Stimulated activated memory B cell treated with anti-CD40 and anti-IgM and Interleukin-4, amounts not matched to agents 10 μg/mL and 1 μg/mL and 100 μg/mL, for 72 hours (primary cell): ENCODE measurements at regions not wholly inside any gene's neighbourhood (a gene's known extent, or its start where the extent isn't known, plus 50 kb on each side); places are given as distances from the start of the nearest gene placed in this dataset.

ENCODE experiments used
- ATAC-seq: fragments of 150-1000 bp; cut with Tn5 transposase; 2 replicates; pipeline ENCODE4 v1.10.0; 2021
- H3K27ac Mint-ChIP-seq: one replicate; pipeline ENCODE4 v1.8.0; 2022; ENCODE audit warnings: mild to moderate bottlenecking, mixed read lengths
- H3K27me3 Mint-ChIP-seq: one replicate; pipeline ENCODE4 v1.8.0; 2022; ENCODE audit warnings: mixed read lengths
- H3K36me3 Mint-ChIP-seq: one replicate; pipeline ENCODE4 v1.8.0; 2022; ENCODE audit warnings: mixed read lengths
- H3K4me1 Mint-ChIP-seq: one replicate; pipeline ENCODE4 v1.8.0; 2022; ENCODE audit warnings: mixed read lengths
- H3K4me3 Mint-ChIP-seq: one replicate; pipeline ENCODE4 v1.8.0; 2022; ENCODE audit warnings: mild to moderate bottlenecking, moderate library complexity, mixed read lengths
- H3K9me3 Mint-ChIP-seq: one replicate; pipeline ENCODE4 v1.8.0; 2022; ENCODE audit warnings: mixed read lengths

DNA sequence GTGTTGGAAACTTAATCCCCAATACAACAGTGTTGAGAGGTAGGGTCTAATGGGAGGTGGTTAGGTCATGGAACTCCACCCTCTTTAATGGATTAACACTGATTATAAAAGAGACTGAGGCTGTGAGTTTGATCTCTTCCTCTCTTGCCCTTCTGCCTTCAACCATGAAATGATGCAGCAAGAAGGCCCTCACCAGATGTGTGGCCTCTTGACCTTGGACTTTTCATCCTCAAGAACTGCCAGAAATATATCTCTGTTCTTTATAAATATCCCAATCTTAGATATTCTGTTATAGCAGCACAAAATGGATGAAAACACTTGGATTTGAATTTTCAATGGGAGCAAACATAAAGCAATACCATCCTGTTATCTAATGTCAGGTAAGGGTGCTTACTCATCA, 67.6 kb downstream of the NMUR2 start:
- Mint-ChIP-seq H3K27me3 (no peaks in the 10 kb centered on the region), H3K9me3 (no peaks in the 10 kb centered on the region), H3K27ac (no peak overlapping the region), H3K4me3 (no peak overlapping the region), H3K4me1 (no peaks in the 10 kb centered on the region), H3K36me3 (no peaks in the 10 kb centered on the region)
- ATAC-seq = no peak

DNA sequence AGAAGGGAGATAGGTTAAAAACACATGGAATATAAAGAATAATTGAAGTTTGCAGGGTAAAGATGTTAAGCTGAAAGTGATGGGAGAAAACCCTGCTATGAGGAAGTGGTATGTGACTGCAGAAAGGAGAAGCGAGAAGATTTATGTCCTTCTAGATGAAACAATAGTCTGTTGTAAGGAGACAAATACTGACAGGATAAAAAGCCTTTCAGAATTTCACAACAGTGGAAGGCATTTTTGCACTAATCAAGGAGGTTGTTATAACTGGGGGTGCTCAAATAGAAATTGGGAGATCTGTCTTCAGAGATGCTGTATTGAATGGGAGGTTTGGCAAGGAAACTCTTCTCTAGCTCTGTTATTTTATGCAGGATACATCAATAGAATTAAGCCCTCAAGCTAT, 69.6 kb downstream of the NMUR2 start:
- no peaks in the 10 kb centered on the region for H3K27me3 Mint-ChIP-seq
- ATAC-seq = no peak
- H3K27ac Mint-ChIP-seq = no peak overlapping the region
- H3K4me1 Mint-ChIP-seq = no peaks in the 10 kb centered on the region
- H3K36me3 Mint-ChIP-seq = no peaks in the 10 kb centered on the region
- H3K4me3 Mint-ChIP-seq = no peak overlapping the region
- no peaks in the 10 kb centered on the region for H3K9me3 Mint-ChIP-seq

DNA sequence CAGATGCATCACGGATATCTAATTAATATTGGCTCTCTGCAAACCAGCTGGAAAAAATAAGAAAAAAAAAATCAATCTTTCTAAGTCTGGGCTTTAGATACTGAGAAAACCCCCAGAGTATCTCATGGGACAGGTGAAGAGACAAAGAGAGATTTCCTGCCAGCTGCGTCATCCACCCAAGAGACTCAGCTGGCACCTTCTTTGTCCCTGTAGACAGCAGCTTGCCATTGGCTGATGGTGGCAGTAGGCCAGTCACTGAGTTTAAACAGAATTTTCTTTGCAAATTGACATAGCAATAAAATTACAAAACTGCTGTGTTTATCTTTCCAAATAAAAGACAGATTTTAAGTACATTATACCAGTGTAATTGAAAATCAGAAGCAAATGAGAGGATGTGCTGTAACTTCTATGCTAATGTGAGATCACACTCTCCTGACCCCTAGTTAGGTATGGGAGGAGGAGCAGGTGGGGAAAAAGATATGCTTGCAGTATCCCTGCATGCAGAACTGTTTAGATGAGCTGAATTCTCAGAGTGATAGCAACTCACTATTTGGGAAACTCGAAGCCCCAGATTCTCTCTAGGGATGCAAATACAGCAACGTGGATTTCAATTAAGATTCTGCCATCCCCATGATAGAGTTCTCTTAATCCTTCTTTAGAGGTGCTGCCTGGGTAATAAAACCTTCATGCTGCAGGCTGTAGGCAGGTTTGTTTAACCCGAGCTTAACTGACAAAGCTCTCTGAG, 72.2 kb downstream of the NMUR2 start:
- Mint-ChIP-seq H3K4me1 (no peaks in the 10 kb centered on the region), H3K4me3 (no peak overlapping the region), H3K9me3 (no peaks in the 10 kb centered on the region), H3K27ac (no peak overlapping the region), H3K36me3 (no peaks in the 10 kb centered on the region), H3K27me3 (peaks cover 16% of the 10 kb centered on the region)
- no peak for ATAC-seq

DNA sequence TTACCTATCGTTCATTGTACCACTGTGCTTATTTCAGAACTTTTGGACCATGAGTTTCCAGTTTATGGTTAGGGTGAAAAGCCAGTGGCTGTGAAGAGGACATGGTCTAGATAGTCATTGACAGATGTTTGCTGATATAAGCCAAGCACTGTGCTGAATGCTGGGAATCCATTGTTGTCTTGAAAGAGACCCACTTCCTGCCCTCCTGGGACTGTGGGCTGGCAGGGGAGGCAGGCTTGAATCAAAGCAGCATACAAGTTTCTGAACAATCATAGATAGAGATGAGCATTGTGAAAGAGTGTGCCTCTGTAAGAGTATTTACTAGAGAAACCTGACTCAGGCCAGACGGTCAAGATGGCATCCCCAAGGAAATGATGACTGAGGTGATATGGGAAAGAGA, 73.4 kb downstream of the NMUR2 start:
- H3K36me3 Mint-ChIP-seq = no peaks in the 10 kb centered on the region
- H3K9me3 Mint-ChIP-seq = peaks cover 3% of the 10 kb centered on the region
- no peak overlapping the region for H3K27ac Mint-ChIP-seq
- ATAC-seq = no peak
- no peak overlapping the region for H3K4me3 Mint-ChIP-seq
- peaks cover 20% of the 10 kb centered on the region for H3K27me3 Mint-ChIP-seq
- no peaks in the 10 kb centered on the region for H3K4me1 Mint-ChIP-seq

DNA sequence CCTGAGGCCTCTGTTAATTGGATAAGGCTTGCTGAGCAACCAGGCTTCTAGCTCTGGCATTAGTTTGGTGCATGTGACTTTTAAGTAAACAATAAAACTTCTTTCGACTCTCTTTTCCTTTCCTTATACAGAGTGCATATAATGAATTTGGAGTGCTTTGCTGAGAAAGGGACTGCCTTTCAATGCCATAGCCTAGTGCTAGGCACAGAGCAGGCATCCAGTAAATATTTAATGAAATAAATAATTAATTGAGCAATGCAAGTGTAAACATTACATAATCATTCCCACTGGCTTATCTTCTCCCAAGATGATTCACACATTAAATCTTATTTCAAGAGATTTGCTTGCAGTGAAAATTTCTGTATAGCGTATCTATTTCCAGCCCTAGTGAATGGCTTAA, 74.1 kb downstream of the NMUR2 start:
- Mint-ChIP-seq H3K9me3 (peaks cover 5% of the 10 kb centered on the region), H3K27me3 (peaks cover 27% of the 10 kb centered on the region), H3K36me3 (no peaks in the 10 kb centered on the region), H3K4me1 (no peaks in the 10 kb centered on the region), H3K4me3 (no peak overlapping the region), H3K27ac (no peak overlapping the region)
- ATAC-seq = no peak

DNA sequence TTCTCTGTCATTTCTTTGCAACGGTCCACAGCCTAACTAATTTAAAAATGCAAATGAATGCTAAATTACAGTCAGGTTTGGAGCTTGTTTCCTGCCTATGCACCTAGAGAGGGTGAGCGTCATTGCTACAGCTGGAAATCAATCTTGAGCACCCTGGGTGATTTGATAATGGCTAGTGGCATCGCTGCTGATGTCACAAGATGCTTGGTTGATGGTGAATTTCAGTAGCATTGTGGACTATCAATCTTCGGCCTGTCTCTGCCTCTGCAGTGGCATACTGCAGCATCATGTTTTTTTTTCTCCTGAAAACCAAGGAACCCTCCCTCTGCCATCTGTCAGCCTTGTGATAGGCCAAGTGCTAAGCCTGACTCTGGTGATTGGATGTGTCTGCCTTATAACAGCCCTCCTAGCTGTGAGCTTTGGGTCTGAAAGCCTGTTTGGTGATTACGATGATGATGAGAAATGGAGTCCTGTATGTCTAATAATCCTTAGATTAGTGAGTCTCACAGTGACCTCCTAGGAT, 75.3 kb downstream of the NMUR2 start:
- H3K9me3 Mint-ChIP-seq = peaks cover 6% of the 10 kb centered on the region
- H3K27me3 Mint-ChIP-seq = peaks cover 29% of the 10 kb centered on the region
- no peak overlapping the region for H3K27ac Mint-ChIP-seq
- no peak overlapping the region for H3K4me3 Mint-ChIP-seq
- H3K4me1 Mint-ChIP-seq = no peaks in the 10 kb centered on the region
- no peak for ATAC-seq
- no peaks in the 10 kb centered on the region for H3K36me3 Mint-ChIP-seq

DNA sequence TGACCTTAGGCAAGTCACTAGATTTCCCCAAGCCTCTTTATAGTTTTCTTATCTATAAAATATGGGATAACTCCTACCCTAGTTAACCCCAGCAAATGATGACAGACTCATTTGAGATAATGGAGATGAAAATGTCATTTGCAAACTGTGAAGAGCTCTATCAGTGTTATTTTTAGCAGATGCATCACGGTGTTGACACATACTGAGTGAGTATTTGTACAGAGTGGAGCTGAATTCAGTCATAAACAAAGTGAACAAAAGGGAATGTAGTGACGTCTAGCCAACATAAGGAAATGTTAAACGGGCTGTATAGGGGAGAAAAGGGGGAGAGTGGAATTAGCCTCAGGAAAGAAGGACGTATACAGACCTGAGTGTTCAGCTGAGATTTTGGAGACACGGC, 75.9 kb downstream of the NMUR2 start:
- Mint-ChIP-seq H3K4me1 (no peaks in the 10 kb centered on the region), H3K27ac (no peak overlapping the region), H3K27me3 (peaks cover 29% of the 10 kb centered on the region), H3K36me3 (no peaks in the 10 kb centered on the region), H3K4me3 (no peak overlapping the region), H3K9me3 (peaks cover 8% of the 10 kb centered on the region)
- no peak for ATAC-seq

DNA sequence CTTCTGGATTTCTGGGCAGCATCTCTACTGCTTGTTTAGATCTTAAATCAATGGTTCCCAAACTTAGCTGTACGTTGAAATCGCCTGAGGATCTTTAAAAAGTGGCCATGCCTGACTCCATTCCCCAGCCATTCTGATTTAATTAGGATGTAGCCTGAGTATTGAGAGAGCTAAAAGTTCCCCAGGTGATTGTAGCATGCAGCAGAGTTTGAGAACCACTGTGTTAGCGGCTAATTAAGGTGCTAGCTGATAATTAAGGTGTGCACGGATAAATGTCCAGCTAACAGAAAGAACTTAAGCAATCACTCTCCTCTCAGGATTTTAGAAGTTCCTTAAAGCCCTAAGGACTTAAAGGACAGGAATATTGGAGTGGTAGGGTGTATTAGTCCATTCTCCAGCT, 89.1 kb downstream of the NMUR2 start:
- Mint-ChIP-seq H3K9me3 (no peaks in the 10 kb centered on the region), H3K27ac (no peak overlapping the region), H3K4me1 (no peaks in the 10 kb centered on the region), H3K36me3 (no peaks in the 10 kb centered on the region), H3K27me3 (peaks cover 33% of the 10 kb centered on the region), H3K4me3 (no peak overlapping the region)
- ATAC-seq = no peak

DNA sequence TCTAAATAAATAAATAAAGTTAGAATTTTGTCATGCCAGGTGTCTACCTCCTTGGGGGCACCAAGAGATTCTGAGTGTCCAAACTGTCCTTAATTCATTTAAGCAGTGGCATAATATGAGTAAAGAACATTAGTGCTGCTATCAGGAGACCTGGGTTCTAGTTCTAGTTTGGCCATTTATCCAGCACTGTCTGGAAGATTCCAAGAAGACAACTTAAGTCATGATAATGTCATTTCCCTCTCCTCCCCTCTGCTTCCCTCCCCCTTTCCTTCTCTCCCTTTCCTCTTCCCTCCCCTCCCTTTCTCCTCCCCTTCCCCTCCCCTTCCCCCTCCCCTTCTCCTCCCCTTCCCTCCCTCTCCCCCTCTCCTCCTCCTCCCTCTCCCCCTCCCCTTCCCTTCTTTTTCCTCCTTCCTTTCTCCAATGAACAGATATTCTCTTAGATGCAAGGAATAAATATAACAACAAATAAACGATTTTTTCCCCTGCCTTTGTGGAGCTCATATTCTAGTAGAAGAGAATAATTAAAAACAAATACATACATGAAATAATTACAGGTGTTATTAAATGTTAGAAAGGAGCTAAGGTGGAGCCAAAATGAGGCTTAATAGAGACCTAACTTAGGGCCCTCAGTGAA, 90.8 kb downstream of the NMUR2 start:
- Mint-ChIP-seq H3K27me3 (peaks cover 36% of the 10 kb centered on the region), H3K4me3 (no peak overlapping the region), H3K27ac (no peak overlapping the region), H3K36me3 (no peaks in the 10 kb centered on the region), H3K9me3 (no peaks in the 10 kb centered on the region), H3K4me1 (no peaks in the 10 kb centered on the region)
- ATAC-seq = no peak

DNA sequence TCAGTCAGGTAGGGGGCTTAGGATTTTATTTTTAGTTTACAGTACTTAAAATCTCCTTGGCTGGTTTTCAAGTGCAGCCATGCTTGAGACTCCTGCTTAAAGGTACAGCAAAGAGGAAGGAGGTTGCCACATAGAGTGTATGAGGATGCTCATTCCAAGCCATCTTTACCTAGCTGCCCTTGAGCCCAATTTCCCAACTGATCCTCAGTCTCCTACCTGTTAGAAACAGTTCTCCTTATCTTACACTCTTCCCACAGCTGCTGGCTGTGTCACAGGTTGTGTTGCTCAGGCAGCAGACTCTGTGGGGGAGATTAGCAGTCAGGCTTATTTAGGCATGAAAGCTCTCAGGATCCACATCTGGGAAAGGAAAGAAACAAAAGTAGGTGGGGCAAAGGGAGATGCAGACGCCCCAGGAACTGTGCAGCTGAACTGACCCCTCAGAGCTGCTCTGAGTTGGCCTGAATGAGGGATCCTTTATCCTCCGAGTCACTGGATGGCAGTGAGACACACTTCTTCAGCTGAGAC, 95.1 kb downstream of the NMUR2 start:
- Mint-ChIP-seq H3K36me3 (no peaks in the 10 kb centered on the region), H3K27ac (no peak overlapping the region), H3K4me1 (no peaks in the 10 kb centered on the region), H3K9me3 (no peaks in the 10 kb centered on the region), H3K4me3 (no peak overlapping the region), H3K27me3 (peaks cover 26% of the 10 kb centered on the region)
- peak; percentile 8 for ATAC-seq

DNA sequence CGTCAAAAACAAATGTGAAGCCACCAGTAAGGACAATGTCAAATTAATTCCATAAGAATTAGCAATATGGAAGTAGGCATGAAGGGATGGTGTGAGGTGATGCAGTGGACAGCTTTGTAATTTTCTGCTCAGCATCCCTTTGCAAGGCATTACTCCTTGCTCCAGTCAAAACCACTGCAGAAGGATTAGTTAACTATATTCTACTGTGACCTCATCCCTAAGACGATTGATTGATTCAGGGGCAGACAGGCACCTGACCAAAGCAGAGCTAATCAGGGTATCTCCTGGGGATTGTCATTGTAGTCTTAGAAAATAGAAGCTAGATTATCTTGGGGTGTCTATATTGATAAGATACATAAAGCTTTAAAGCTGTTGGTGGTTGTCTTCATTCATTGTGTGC, 98.7 kb downstream of the NMUR2 start:
- H3K9me3 Mint-ChIP-seq = no peaks in the 10 kb centered on the region
- no peak for ATAC-seq
- no peaks in the 10 kb centered on the region for H3K36me3 Mint-ChIP-seq
- peaks cover 17% of the 10 kb centered on the region for H3K27me3 Mint-ChIP-seq
- H3K4me3 Mint-ChIP-seq = no peak overlapping the region
- no peaks in the 10 kb centered on the region for H3K4me1 Mint-ChIP-seq
- no peak overlapping the region for H3K27ac Mint-ChIP-seq

DNA sequence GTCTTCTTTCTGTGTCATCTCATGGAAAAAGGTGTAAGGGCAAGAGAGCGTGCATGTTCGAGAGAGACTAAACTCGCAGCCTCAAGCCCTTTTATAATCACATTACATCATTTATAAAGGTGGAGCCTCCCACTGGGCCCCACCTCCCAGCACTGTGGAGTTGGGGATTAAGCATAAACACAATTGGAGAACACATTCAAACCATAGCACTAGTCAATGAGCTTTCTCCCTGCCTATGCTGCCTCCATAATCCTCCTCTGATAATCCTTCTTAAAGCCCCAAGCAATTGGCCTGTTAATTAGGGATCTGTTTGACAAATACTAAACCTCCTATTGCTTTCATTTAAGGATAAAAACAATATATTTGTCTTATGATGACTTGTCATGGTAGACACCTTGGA, 99.6 kb downstream of the NMUR2 start:
- H3K9me3 Mint-ChIP-seq = no peaks in the 10 kb centered on the region
- H3K4me1 Mint-ChIP-seq = no peaks in the 10 kb centered on the region
- H3K27ac Mint-ChIP-seq = no peak overlapping the region
- no peaks in the 10 kb centered on the region for H3K36me3 Mint-ChIP-seq
- no peak overlapping the region for H3K4me3 Mint-ChIP-seq
- ATAC-seq = no peak
- peaks cover 9% of the 10 kb centered on the region for H3K27me3 Mint-ChIP-seq

DNA sequence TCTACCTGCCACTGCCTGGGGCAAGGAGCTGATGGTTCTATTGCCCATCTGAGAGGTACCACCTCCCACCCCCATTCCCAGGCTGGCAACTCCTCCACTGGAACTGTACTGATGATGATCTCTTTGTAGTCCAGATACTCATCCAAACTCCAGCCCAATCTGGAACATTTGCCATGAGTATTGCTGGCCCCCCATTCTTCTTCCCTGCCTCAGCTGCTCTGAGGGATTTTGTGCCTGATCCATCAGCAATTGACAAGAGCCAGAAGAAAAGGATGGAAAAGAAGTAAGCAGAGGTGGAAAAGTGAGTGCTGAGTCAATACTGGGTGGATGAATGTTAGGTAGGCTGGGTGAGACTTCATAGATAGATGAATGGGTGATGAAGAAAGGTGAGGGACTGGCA, 101.2 kb downstream of the NMUR2 start:
- H3K27me3 Mint-ChIP-seq = peaks cover 9% of the 10 kb centered on the region
- H3K4me1 Mint-ChIP-seq = no peaks in the 10 kb centered on the region
- H3K4me3 Mint-ChIP-seq = no peak overlapping the region
- no peak for ATAC-seq
- no peaks in the 10 kb centered on the region for H3K9me3 Mint-ChIP-seq
- no peaks in the 10 kb centered on the region for H3K36me3 Mint-ChIP-seq
- no peak overlapping the region for H3K27ac Mint-ChIP-seq

DNA sequence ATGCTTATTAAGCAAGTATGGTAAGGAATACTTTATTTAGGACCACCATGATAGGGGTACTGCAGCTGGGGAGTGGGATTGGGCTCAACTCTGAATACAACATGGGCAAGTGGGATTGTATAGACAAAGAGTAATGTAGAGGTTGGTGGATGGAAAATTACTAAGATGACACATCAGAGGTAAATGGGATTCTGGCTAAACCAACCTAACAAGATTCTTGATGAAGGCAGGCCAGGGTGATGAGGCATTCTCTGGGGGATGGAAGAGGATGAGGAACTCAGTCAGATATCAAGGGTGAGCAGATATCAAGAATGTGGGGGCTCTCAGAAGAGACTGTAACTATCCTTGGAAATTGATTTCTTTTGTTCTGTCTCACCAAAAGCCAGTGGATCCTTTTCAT, 107.2 kb downstream of the NMUR2 start:
- no peaks in the 10 kb centered on the region for H3K27me3 Mint-ChIP-seq

DNA sequence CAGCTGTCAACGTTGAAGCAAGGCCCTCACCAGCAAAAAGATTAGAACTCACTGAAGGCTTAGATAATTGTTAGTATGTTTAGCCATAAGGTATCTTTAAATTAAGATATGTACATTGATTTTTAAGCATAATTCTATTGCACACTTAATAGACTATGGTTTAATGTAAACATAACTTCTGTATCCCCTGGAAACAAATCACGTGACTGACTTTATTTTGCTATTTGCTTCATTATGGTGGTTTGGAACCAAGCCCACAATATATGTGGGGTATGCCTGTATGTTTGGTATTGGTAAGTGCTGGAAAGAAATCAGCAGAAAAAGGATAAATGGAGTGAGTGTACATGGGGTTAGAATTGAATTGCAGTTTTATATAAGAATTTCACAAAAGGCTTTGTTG, 111.9 kb downstream of the NMUR2 start:
- H3K36me3 Mint-ChIP-seq = no peaks in the 10 kb centered on the region
- peaks cover 9% of the 10 kb centered on the region for H3K27me3 Mint-ChIP-seq
- no peaks in the 10 kb centered on the region for H3K4me1 Mint-ChIP-seq
- no peaks in the 10 kb centered on the region for H3K9me3 Mint-ChIP-seq
- H3K27ac Mint-ChIP-seq = no peak overlapping the region
- H3K4me3 Mint-ChIP-seq = no peak overlapping the region
- no peak for ATAC-seq

More for the DNA sequence above, 107.2 kb downstream of the NMUR2 start:
- no peaks in the 10 kb centered on the region for H3K9me3 Mint-ChIP-seq
- no peak for ATAC-seq
- H3K27ac Mint-ChIP-seq = no peak overlapping the region
- no peaks in the 10 kb centered on the region for H3K36me3 Mint-ChIP-seq
- H3K4me1 Mint-ChIP-seq = no peaks in the 10 kb centered on the region
- H3K4me3 Mint-ChIP-seq = no peak overlapping the region

DNA sequence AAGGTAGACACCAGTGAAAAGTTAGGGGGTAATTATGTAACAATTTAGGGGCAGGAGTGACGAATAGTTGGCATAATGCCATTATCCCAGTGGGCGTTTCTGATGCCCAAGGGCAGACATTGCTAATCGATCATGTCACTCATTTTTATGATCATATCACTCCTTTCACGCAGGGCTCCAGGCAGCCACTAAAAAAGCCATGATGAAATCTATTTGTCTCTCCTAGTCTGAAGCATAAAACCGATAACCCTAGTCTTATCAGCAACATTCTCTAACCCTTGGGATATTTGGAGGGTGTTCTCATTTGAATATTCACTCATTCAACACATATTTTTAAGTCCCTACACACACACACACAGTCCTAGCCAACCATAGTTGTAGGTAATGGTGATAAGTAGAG, 114.9 kb downstream of the NMUR2 start:
- no peaks in the 10 kb centered on the region for H3K36me3 Mint-ChIP-seq
- ATAC-seq = no peak
- no peak overlapping the region for H3K27ac Mint-ChIP-seq
- no peaks in the 10 kb centered on the region for H3K9me3 Mint-ChIP-seq
- H3K4me1 Mint-ChIP-seq = no peaks in the 10 kb centered on the region
- peaks cover 20% of the 10 kb centered on the region for H3K27me3 Mint-ChIP-seq
- H3K4me3 Mint-ChIP-seq = no peak overlapping the region
